Nephron progenitor cell (in vitro differentiated cells): ENCODE measurements at regions not wholly inside any gene's neighbourhood (a gene's known extent, or its start where the extent isn't known, plus 50 kb on each side); places are given as distances from the start of the nearest gene placed in this dataset.

Experiments used
- DNase-seq: peaks from one replicate; pipeline ENCODE4 v3.0.0; 2021
- H3K27ac Mint-ChIP-seq: 2 replicates; pipeline ENCODE4 v1.8.0; 2021; ENCODE audit warnings: mild to moderate bottlenecking, moderate library complexity, mixed read lengths
- H3K27me3 Mint-ChIP-seq: 2 replicates; pipeline ENCODE4 v1.8.0; 2021; ENCODE audit warnings: mild to moderate bottlenecking, low read depth, mixed read lengths; ENCODE audit not compliant: poor library complexity
- H3K36me3 Mint-ChIP-seq: 2 replicates; pipeline ENCODE4 v1.8.0; 2021; ENCODE audit warnings: low read depth, mixed read lengths
- H3K4me1 Mint-ChIP-seq: 2 replicates; pipeline ENCODE4 v1.8.0; 2021; ENCODE audit warnings: mixed read lengths
- H3K4me3 Mint-ChIP-seq: 2 replicates; pipeline ENCODE4 v1.8.0; 2021; ENCODE audit warnings: mild to moderate bottlenecking, moderate library complexity, mixed read lengths
- H3K9me3 Mint-ChIP-seq: 2 replicates; pipeline ENCODE4 v1.8.0; 2021; ENCODE audit warnings: mild to moderate bottlenecking, moderate library complexity, mixed read lengths
- CTCF ChIP-seq: fragments of 200-600 bp; sonication (generic); IDR thresholded peaks from 2 replicates; pipeline ENCODE4 v1.5.0; 2021; ENCODE audit warnings: antibody characterized with exemption

- Mint-ChIP-seq H3K27me3 (peaks cover 26% of the 10 kb centered on the region), H3K4me3 (no peak overlapping the region), H3K9me3 (peaks cover 1% of the 10 kb centered on the region), H3K27ac (peak overlapping the region; percentile 87), H3K4me1 (peaks cover 83% of the 10 kb centered on the region), H3K36me3 (no peaks in the 10 kb centered on the region)
- TF ChIP-seq CTCF = no peak
- DNase-seq = peak; percentile 36
Observed at GRCh38 chr22:27438271-27438980, 363.1 kb downstream of the MN1 start.

GRCh38 chr22:27439131-27439530, 362.4 kb downstream of the MN1 start:
- Mint-ChIP-seq H3K27me3 (peaks cover 33% of the 10 kb centered on the region), H3K4me3 (no peak overlapping the region), H3K36me3 (no peaks in the 10 kb centered on the region), H3K9me3 (no peaks in the 10 kb centered on the region), H3K4me1 (peaks cover 81% of the 10 kb centered on the region), H3K27ac (peak overlapping the region; percentile 17)
- no peak for TF ChIP-seq CTCF
- no peak for DNase-seq

- no peak overlapping the region for H3K27ac Mint-ChIP-seq
- DNase-seq = no peak
- no peaks in the 10 kb centered on the region for H3K9me3 Mint-ChIP-seq
- peaks cover 69% of the 10 kb centered on the region for H3K4me1 Mint-ChIP-seq
- H3K36me3 Mint-ChIP-seq = no peaks in the 10 kb centered on the region
- H3K4me3 Mint-ChIP-seq = no peak overlapping the region
- peaks cover 41% of the 10 kb centered on the region for H3K27me3 Mint-ChIP-seq
- no peak for TF ChIP-seq CTCF
Observed at GRCh38 chr22:27440304-27440865, 361.2 kb downstream of the MN1 start.

GRCh38 chr22:27441706-27442475, 359.7 kb downstream of the MN1 start:
- Mint-ChIP-seq H3K36me3 (no peaks in the 10 kb centered on the region), H3K4me3 (no peak overlapping the region), H3K27ac (no peak overlapping the region), H3K9me3 (no peaks in the 10 kb centered on the region), H3K27me3 (peaks cover 52% of the 10 kb centered on the region), H3K4me1 (peaks cover 63% of the 10 kb centered on the region)
- no peak for DNase-seq
- TF ChIP-seq CTCF = no peak

GRCh38 chr22:27443306-27443705, 358.2 kb downstream of the MN1 start:
- Mint-ChIP-seq H3K27ac (no peak overlapping the region), H3K4me1 (peaks cover 65% of the 10 kb centered on the region), H3K27me3 (peaks cover 55% of the 10 kb centered on the region), H3K9me3 (no peaks in the 10 kb centered on the region), H3K36me3 (no peaks in the 10 kb centered on the region), H3K4me3 (no peak overlapping the region)
- TF ChIP-seq CTCF = no peak
- DNase-seq = no peak
